ENCODE measurements at regions not wholly inside any gene's neighbourhood (a gene's known extent, or its start where the extent isn't known, plus 50 kb on each side); places are given as distances from the start of the nearest gene placed in this dataset.

- ATAC-seq (no peak), DNase-seq (no peak)
- intact Hi-C loops (cut with DNase I), result no loop called here
- Histone ChIP-seq H3K36me3 (no peaks in the 10 kb centered on the region), H3K27me3 (no peaks in the 10 kb centered on the region), H3K9me3 (no peaks in the 10 kb centered on the region), H3K27ac (no peak overlapping the region), H3K4me1 (no peaks in the 10 kb centered on the region), H3K4me3 (no peak overlapping the region)
- WGBS, 4 donors, result 91 to 100% (median 96%) methylated on average over 1 of the region's 1 CpG
- TF ChIP-seq POLR2A (IDR thresholded peaks at IDR 0.05) (no peak), CTCF (IDR thresholded peaks at IDR 0.05) (peak in 8 of 12 donors; percentile 12 to 34 (median 20))
Measured at GRCh38 chr6:139895205-139895793, 520.9 kb upstream of the CITED2 start.

GRCh38 chr6:139894271-139894670 lies 519.8 kb upstream of the CITED2 start:
- 81 to 90% (median 86%) methylated on average over 8 of the region's 8 CpGs for WGBS, 4 donors
- Histone ChIP-seq H3K27ac (no peak overlapping the region), H3K27me3 (no peaks in the 10 kb centered on the region), H3K4me1 (peaks cover 0 to 3% (median 0%) of the 10 kb centered on the region in 12 donors), H3K4me3 (no peak overlapping the region), H3K9me3 (no peaks in the 10 kb centered on the region), H3K36me3 (no peaks in the 10 kb centered on the region)
- no peak for TF ChIP-seq POLR2A (IDR thresholded peaks at IDR 0.05)
- TF ChIP-seq CTCF (IDR thresholded peaks at IDR 0.05), result no peak
- intact Hi-C loops (cut with DNase I), result no loop called here
- peak in 1 of 4 donors; percentile 36 for ATAC-seq
- peak in 1 of 5 donors; percentile 26 for DNase-seq

DNA sequence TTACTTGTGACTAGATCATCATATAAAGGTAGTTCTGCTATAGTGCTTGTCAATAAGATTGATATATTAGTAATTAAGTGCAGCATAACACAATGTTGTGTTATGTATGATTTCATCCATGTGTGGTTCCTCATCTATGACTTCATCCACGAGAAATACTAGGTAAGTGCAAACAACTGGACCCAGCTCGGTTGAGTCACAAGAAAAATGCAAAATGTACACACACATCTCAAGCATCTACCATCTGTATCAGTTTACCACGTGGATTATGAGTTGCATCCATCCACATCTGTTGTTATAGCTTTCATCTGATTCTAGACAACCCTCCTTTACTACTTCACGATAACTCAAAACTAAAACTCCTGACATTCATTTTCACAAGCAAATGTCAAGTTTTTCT lies 517.0 kb upstream of the CITED2 start:
- no peak overlapping the region for H3K27ac ChIP-seq
- no peaks in the 10 kb centered on the region for H3K27me3 ChIP-seq
- H3K36me3 ChIP-seq, result no peaks in the 10 kb centered on the region
- WGBS, 4 donors, result 86 to 91% (median 90%) methylated on average over 4 of the region's 4 CpGs
- no peak for DNase-seq
- TF ChIP-seq CTCF (IDR thresholded peaks at IDR 0.05) (no peak), POLR2A (IDR thresholded peaks at IDR 0.05) (no peak)
- H3K9me3 ChIP-seq, result no peaks in the 10 kb centered on the region
- no peak overlapping the region for H3K4me3 ChIP-seq
- intact Hi-C loops (cut with DNase I), result no loop called here
- no peak for ATAC-seq
- H3K4me1 ChIP-seq, result peaks cover 0 to 9% (median 0%) of the 10 kb centered on the region in 12 donors

GRCh38 chr6:139888681-139889122 lies 514.3 kb upstream of the CITED2 start:
- intact Hi-C loops (cut with DNase I), result loop anchor here in 8 of 10 donors (5.0 to 10.0 kb wide), 8 partner anchors 124 to 1036 kb away; partner anchors contain the start of gene CITED2 (in 6 of the 8)
- 66 to 74% (median 68%) methylated on average over 3 of the region's 3 CpGs for whole genome bisulfite sequencing, 4 donors

More at GRCh38 chr6:139888681-139889122, 514.3 kb upstream of the CITED2 start:
- no peaks in the 10 kb centered on the region for H3K9me3 ChIP-seq
- no peaks in the 10 kb centered on the region for H3K36me3 ChIP-seq
- no peak overlapping the region for H3K4me3 ChIP-seq
- no peak for DNase-seq
- H3K27ac ChIP-seq, result no peak overlapping the region
- no peak for ATAC-seq
- TF ChIP-seq CTCF (IDR thresholded peaks at IDR 0.05), result no peak
- TF ChIP-seq POLR2A (IDR thresholded peaks at IDR 0.05), result no peak
- H3K27me3 ChIP-seq, result no peaks in the 10 kb centered on the region
- peaks cover 0 to 15% (median 4%) of the 10 kb centered on the region in 12 donors for H3K4me1 ChIP-seq

Measured in heart left ventricle (tissue), 16 donors.